CD4-positive, CD25-positive, alpha-beta regulatory T cell (primary cell): ENCODE measurements at regions not wholly inside any gene's neighbourhood (a gene's known extent, or its start where the extent isn't known, plus 50 kb on each side); places are given as distances from the start of the nearest gene placed in this dataset.

Source experiments
- ATAC-seq, 2 donors: fragments of 150-1000 bp; cut with Tn5 transposase; one replicate each; pipeline ENCODE4 v1.10.0; 2021; ENCODE audit warnings: low read depth in 2 of 2, moderate number of reproducible peaks in 2 of 2, moderate library complexity in 1 of 2
- DNase-seq, 3 donors: peaks; one replicate each; pipeline versions ENCODE4 v3.0.0 to v3.0.0-alpha.2; 2012 to 2022; ENCODE audit warnings: mixed read lengths in 1 of 3
- H3K27ac ChIP-seq: one replicate; pipeline ENCODE4 v1.7.0; 2013; ENCODE audit warnings: mild to moderate bottlenecking, low read length; ENCODE audit not compliant: insufficient read depth, poor library complexity, severe bottlenecking
- H3K27me3 ChIP-seq: one replicate; pipeline ENCODE4 v1.7.0; 2013; ENCODE audit warnings: low read length; ENCODE audit not compliant: control insufficient read depth, insufficient read depth
- H3K36me3 ChIP-seq: one replicate; pipeline ENCODE4 v1.7.0; 2013; ENCODE audit warnings: mild to moderate bottlenecking, low read length, moderate library complexity; ENCODE audit not compliant: control insufficient read depth, insufficient read depth
- H3K4me1 ChIP-seq: 2 replicates; pipeline ENCODE4 v1.7.0; 2013; ENCODE audit warnings: mild to moderate bottlenecking, low read length; ENCODE audit not compliant: insufficient read depth, control insufficient read depth, poor library complexity, severe bottlenecking
- H3K4me3 ChIP-seq: one replicate; pipeline ENCODE4 v1.7.0; 2013; ENCODE audit warnings: low read depth, mild to moderate bottlenecking, low read length, moderate library complexity
- H3K9me3 ChIP-seq, 2 experiments: 1 replicate in 1 of 2; 2 replicates in 1 of 2; pipeline ENCODE4 v1.7.0; 2013; ENCODE audit warnings: low read length in 2 of 2, mild to moderate bottlenecking in 1 of 2, moderate library complexity in 1 of 2; ENCODE audit not compliant: control insufficient read depth in 2 of 2
- H3K27ac Mint-ChIP-seq, 3 donors: one replicate each; pipeline ENCODE4 v1.8.0; 2020 to 2022; ENCODE audit warnings: mild to moderate bottlenecking in 3 of 3, mixed read lengths in 3 of 3, moderate library complexity in 2 of 3
- H3K27me3 Mint-ChIP-seq: one replicate; pipeline ENCODE4 v1.8.0; 2022; ENCODE audit warnings: mild to moderate bottlenecking, mixed read lengths
- H3K36me3 Mint-ChIP-seq: one replicate; pipeline ENCODE4 v1.8.0; 2020; ENCODE audit warnings: mixed read lengths
- H3K4me1 Mint-ChIP-seq, 4 donors: one replicate each; pipeline ENCODE4 v1.8.0; 2020 to 2022; ENCODE audit warnings: mixed read lengths in 4 of 4, mild to moderate bottlenecking in 1 of 4
- H3K4me3 Mint-ChIP-seq, 4 donors: one replicate each; pipeline ENCODE4 v1.8.0; 2020 to 2022; ENCODE audit warnings: mild to moderate bottlenecking in 4 of 4, mixed read lengths in 4 of 4, moderate library complexity in 3 of 4
- H3K9me3 Mint-ChIP-seq, 7 donors: one replicate each; pipeline ENCODE4 v1.8.0; 2020 to 2022; ENCODE audit warnings: mixed read lengths in 7 of 7, mild to moderate bottlenecking in 3 of 7, moderate library complexity in 2 of 7

DNA sequence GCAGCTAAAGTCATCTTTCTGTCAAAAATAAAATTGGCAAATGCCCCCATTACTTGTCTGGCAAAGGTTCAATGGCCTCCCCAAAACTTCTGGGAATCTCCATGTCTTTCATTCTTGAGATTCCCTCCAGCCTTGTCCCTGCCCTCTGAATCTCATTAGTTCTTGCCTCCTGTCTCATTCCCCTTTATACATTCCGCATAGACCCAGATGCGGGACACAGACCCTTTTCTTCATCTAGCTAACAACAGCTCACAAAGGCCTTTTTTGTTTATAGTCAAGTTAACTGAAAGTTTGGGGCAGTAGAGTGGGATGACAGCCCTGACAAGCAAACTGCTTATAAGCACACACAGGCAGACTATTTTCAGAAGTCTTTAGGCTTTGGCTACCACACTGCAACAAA is 306.1 kb upstream of the FAM241A start:
- no peaks in the 10 kb centered on the region for H3K36me3 Mint-ChIP-seq
- no peak overlapping the region for H3K27ac ChIP-seq
- ATAC-seq (no peak), DNase-seq (no peak)
- no peak overlapping the region for H3K4me3 Mint-ChIP-seq
- H3K36me3 ChIP-seq, result no peaks in the 10 kb centered on the region
- H3K27me3 ChIP-seq, result no peaks in the 10 kb centered on the region
- H3K4me3 ChIP-seq, result no peak overlapping the region
- H3K27me3 Mint-ChIP-seq, result no peaks in the 10 kb centered on the region
- no peaks in the 10 kb centered on the region for H3K9me3 ChIP-seq
- H3K4me1 ChIP-seq, result no peaks in the 10 kb centered on the region
- no peaks in the 10 kb centered on the region for H3K4me1 Mint-ChIP-seq
- peaks cover 0 to 8% (median 3%) of the 10 kb centered on the region in 7 donors for H3K9me3 Mint-ChIP-seq
- no peak overlapping the region for H3K27ac Mint-ChIP-seq

DNA sequence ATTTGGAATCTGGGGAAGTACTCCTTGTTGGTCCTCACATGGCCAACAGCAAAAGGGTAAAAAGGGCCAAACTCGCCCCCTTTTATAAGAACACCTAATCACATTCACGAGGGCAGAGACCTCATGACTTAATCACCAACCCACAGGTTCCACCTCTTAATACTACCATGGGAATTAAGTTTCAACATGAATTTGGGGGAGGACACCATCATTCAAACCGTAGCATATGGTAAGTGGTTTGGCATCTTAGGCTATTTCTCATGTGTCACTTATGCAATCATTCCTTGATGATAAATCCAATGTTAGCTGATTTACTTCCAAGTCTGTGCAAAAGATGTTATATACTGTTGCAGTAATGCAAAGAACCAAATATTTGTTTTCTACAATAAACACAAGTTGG is 302.9 kb upstream of the FAM241A start:
- Mint-ChIP-seq H3K36me3 (no peaks in the 10 kb centered on the region), H3K27me3 (peaks cover 4% of the 10 kb centered on the region), H3K9me3 (peaks cover 0 to 11% (median 3%) of the 10 kb centered on the region in 7 donors), H3K4me3 (no peak overlapping the region), H3K27ac (no peak overlapping the region), H3K4me1 (no peaks in the 10 kb centered on the region)
- Histone ChIP-seq H3K27me3 (no peaks in the 10 kb centered on the region), H3K27ac (no peak overlapping the region), H3K4me1 (no peaks in the 10 kb centered on the region), H3K9me3 (no peaks in the 10 kb centered on the region), H3K4me3 (no peak overlapping the region), H3K36me3 (no peaks in the 10 kb centered on the region)
- ATAC-seq (no peak), DNase-seq (no peak)

DNA sequence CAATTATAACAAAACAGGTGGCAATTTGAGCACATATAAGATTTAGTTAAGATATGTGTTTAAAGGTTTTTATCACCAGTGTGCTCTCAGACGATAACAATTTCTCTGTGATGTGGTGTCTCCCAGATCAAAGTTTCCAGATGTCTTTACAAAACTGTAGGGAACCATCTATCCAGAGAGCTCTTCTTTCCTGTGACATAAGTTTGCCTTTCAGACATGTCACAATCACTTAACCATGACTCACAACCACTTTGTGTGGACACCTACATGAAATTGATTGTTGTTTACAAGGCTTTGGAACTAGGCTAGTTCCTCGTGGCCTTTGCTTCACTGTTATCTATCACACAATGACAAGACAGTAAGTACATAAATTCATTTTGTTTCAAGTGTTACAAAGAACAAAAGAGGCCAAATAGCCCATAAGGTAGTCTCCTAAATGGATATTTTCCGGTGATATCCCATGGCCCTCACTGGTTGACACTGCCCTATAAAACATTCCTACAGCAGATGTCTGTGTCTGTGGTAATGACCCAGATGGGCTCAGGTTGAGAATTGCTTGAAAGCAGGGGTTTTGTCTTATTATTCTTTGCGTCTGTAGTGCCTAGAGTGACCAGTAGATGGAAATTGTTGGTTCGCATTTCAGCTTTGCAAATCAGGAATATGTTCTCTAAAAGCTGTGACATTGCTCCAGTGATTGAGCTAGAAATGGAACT is 297.8 kb upstream of the FAM241A start:
- no peak for DNase-seq
- H3K27me3 Mint-ChIP-seq, result peaks cover 4% of the 10 kb centered on the region
- H3K4me3 Mint-ChIP-seq, result no peak overlapping the region
- H3K4me1 Mint-ChIP-seq, result no peaks in the 10 kb centered on the region
- no peak for ATAC-seq
- no peak overlapping the region for H3K27ac Mint-ChIP-seq
- Histone ChIP-seq H3K9me3 (no peaks in the 10 kb centered on the region), H3K4me1 (no peaks in the 10 kb centered on the region), H3K27me3 (no peaks in the 10 kb centered on the region), H3K27ac (no peak overlapping the region), H3K4me3 (no peak overlapping the region), H3K36me3 (no peaks in the 10 kb centered on the region)
- H3K9me3 Mint-ChIP-seq, result peaks cover 0 to 5% (median 0%) of the 10 kb centered on the region in 7 donors
- no peaks in the 10 kb centered on the region for H3K36me3 Mint-ChIP-seq

DNA sequence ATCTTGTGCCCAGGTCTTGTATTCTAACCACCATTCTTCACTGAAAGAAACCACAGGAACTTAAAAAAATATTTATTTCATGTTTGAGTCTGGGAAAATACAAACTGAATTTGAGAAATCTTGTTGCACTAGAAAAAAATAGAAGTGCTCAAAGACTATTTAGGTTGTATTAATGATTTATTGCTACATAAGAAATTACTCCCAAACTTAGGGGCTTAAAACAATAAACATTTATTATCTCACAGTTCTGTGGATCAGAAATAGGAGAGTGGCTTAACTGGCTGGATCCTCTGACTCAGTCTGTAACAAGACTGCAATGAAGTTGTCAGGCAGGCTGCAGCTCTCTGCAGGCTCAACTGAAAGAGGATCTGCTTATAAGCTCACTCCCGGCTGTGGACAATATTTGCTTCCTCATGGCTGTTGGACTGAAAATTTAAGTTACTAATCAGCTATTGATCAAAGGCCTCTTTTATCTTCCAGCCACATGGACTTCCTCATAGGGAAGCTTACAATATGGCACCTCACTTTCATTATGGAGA is 295.4 kb upstream of the FAM241A start:
- Mint-ChIP-seq H3K4me1 (no peaks in the 10 kb centered on the region), H3K9me3 (peaks cover 0 to 3% (median 0%) of the 10 kb centered on the region in 7 donors), H3K4me3 (no peak overlapping the region), H3K27ac (no peak overlapping the region), H3K27me3 (peaks cover 4% of the 10 kb centered on the region), H3K36me3 (no peaks in the 10 kb centered on the region)
- ATAC-seq (no peak), DNase-seq (no peak)
- no peaks in the 10 kb centered on the region for H3K4me1 ChIP-seq
- H3K9me3 ChIP-seq, result no peaks in the 10 kb centered on the region
- H3K36me3 ChIP-seq, result no peaks in the 10 kb centered on the region
- H3K27me3 ChIP-seq, result no peaks in the 10 kb centered on the region
- no peak overlapping the region for H3K4me3 ChIP-seq
- no peak overlapping the region for H3K27ac ChIP-seq

DNA sequence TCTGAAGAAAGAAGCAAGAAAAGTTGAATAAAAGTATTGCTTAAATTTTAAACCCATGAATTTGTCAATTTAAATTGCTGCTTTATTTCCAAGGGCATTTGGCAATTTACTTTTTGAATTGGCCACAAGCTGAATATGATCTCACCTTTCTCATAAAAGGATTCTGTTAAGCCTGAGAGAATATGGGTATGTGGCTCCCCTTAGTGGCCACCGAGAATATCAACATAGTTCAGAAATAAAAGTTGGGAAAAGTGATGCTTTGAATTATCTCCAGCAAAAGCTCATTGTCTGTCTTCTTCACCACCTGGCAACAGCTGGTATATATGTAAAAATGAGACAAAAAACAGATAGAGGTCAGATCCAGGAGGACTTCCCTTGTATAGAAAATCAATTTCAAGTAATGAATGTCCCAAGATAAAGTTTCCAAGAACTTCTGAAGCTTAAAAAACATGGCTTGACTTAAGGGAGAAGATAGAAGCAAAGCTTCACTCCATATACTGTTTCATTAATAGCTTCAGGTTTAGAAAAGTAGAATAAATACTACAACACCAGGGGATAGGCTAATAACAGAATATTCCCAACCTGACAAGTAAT is 290.7 kb upstream of the FAM241A start:
- Mint-ChIP-seq H3K9me3 (peaks cover 0 to 1% (median 0%) of the 10 kb centered on the region in 7 donors), H3K27ac (no peak overlapping the region), H3K27me3 (no peaks in the 10 kb centered on the region), H3K4me3 (no peak overlapping the region), H3K36me3 (no peaks in the 10 kb centered on the region), H3K4me1 (no peaks in the 10 kb centered on the region)
- no peaks in the 10 kb centered on the region for H3K9me3 ChIP-seq
- ATAC-seq (no peak), DNase-seq (peak in 1 of 3 donors; percentile 4)
- no peaks in the 10 kb centered on the region for H3K4me1 ChIP-seq
- no peaks in the 10 kb centered on the region for H3K27me3 ChIP-seq
- H3K36me3 ChIP-seq, result no peaks in the 10 kb centered on the region
- no peak overlapping the region for H3K27ac ChIP-seq
- no peak overlapping the region for H3K4me3 ChIP-seq

DNA sequence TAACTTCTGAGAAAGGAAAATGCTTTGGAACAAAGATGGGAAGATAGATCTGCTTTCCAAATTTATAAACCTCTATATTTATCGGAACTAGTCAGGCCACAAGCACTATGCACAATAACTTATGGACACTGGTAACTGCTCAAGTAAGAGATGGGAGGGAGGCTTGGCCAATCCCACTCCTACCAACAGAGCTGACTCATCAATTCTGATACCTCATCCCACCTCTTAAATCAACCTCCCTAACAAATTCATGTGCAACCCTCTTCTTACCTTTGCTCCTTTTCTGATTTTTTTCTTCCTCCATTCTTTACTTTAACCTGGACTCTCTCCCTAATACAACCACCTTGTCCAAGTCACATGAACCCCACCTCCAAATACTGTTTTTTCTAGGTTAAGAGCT is 289.9 kb upstream of the FAM241A start:
- Histone ChIP-seq H3K4me3 (no peak overlapping the region), H3K4me1 (no peaks in the 10 kb centered on the region), H3K27me3 (no peaks in the 10 kb centered on the region), H3K36me3 (no peaks in the 10 kb centered on the region), H3K27ac (no peak overlapping the region), H3K9me3 (no peaks in the 10 kb centered on the region)
- DNase-seq, result no peak
- peaks cover 0 to 1% (median 0%) of the 10 kb centered on the region in 7 donors for H3K9me3 Mint-ChIP-seq
- ATAC-seq, result no peak
- no peaks in the 10 kb centered on the region for H3K27me3 Mint-ChIP-seq
- no peak overlapping the region for H3K4me3 Mint-ChIP-seq
- no peak overlapping the region for H3K27ac Mint-ChIP-seq
- no peaks in the 10 kb centered on the region for H3K36me3 Mint-ChIP-seq
- H3K4me1 Mint-ChIP-seq, result no peaks in the 10 kb centered on the region

DNA sequence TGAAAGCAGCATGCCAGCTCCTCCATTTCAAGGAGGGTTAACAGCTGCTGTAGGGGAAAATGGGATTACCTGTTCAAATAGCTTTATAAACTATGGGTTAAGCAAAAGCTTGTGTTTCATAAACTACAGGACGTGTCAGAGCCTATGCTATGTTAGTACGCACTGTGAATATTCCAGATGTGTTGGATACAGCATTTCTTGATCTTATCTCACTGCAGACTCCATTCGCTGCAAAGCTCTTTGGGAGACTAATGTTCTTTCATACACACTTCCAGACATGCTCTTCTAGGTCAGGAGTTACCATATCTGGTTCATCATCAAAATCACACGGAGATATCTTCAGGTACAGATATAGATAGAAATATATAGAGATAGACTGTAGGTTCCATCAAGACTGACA is 281.2 kb upstream of the FAM241A start:
- Histone ChIP-seq H3K4me3 (no peak overlapping the region), H3K36me3 (no peaks in the 10 kb centered on the region), H3K27me3 (no peaks in the 10 kb centered on the region), H3K4me1 (no peaks in the 10 kb centered on the region), H3K27ac (no peak overlapping the region), H3K9me3 (no peaks in the 10 kb centered on the region)
- no peak overlapping the region for H3K4me3 Mint-ChIP-seq
- H3K9me3 Mint-ChIP-seq, result peaks cover 0 to 10% (median 0%) of the 10 kb centered on the region in 7 donors
- ATAC-seq (no peak), DNase-seq (no peak)
- no peaks in the 10 kb centered on the region for H3K4me1 Mint-ChIP-seq
- H3K36me3 Mint-ChIP-seq, result no peaks in the 10 kb centered on the region
- H3K27me3 Mint-ChIP-seq, result no peaks in the 10 kb centered on the region
- no peak overlapping the region for H3K27ac Mint-ChIP-seq

DNA sequence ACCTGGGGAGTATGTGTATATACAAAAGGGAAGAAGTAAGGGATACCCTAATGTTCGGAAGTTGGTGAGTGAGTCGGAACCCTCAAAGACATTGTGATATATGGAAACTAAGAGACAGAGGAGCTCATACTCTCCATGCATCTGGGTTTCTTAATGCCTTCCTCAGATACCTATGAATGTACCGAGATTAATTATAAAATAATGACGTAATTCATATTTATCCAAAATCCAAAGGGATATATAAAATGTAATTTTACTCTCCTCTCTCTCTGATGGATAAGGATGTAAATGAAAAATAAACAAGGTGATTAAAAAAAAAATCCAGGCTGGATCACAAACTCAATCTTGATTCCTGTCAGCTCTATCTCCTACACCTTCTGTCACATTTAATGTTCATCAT is 275.9 kb upstream of the FAM241A start:
- H3K27me3 Mint-ChIP-seq, result no peaks in the 10 kb centered on the region

More for the DNA sequence above, 275.9 kb upstream of the FAM241A start:
- Mint-ChIP-seq H3K9me3 (peaks cover 0 to 10% (median 0%) of the 10 kb centered on the region in 7 donors), H3K36me3 (no peaks in the 10 kb centered on the region), H3K27ac (no peak overlapping the region), H3K4me1 (no peaks in the 10 kb centered on the region), H3K4me3 (no peak overlapping the region)
- Histone ChIP-seq H3K9me3 (no peaks in the 10 kb centered on the region), H3K27ac (no peak overlapping the region), H3K4me1 (no peaks in the 10 kb centered on the region), H3K27me3 (no peaks in the 10 kb centered on the region), H3K4me3 (no peak overlapping the region), H3K36me3 (no peaks in the 10 kb centered on the region)
- no peak for DNase-seq
- ATAC-seq, result no peak
